ENCODE measurements at regions not wholly inside any gene's neighbourhood (a gene's known extent, or its start where the extent isn't known, plus 50 kb on each side); places are given as distances from the start of the nearest gene placed in this dataset.

DNA sequence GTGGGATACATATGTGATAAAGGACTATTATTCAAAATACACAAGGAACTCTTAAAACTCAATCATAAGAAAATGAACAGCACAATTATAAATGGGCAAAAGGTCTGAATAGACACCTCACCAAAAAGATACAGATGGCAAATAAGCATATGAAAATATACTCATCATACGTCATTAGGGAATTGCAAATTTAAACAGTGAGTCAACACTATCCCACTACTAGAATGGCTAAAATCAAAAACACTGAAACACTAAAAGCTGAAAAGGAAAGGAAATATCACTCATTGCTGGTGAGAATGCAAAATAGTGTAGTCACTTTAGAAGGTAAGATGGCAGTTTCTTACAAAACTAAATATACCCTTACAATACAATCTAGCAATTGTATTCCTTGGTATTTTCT is 597.0 kb upstream of the PABPC4L start:
- no peak for DNase-seq (ENCODE audit: low read depth)
- H3K4me3 ChIP-seq (ENCODE audit: low read depth, low read length) = no peak overlapping the region
- TF ChIP-seq, protein P1, sequence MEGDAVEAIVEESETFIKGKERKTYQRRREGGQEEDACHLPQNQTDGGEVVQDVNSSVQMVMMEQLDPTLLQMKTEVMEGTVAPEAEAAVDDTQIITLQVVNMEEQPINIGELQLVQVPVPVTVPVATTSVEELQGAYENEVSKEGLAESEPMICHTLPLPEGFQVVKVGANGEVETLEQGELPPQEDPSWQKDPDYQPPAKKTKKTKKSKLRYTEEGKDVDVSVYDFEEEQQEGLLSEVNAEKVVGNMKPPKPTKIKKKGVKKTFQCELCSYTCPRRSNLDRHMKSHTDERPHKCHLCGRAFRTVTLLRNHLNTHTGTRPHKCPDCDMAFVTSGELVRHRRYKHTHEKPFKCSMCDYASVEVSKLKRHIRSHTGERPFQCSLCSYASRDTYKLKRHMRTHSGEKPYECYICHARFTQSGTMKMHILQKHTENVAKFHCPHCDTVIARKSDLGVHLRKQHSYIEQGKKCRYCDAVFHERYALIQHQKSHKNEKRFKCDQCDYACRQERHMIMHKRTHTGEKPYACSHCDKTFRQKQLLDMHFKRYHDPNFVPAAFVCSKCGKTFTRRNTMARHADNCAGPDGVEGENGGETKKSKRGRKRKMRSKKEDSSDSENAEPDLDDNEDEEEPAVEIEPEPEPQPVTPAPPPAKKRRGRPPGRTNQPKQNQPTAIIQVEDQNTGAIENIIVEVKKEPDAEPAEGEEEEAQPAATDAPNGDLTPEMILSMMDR (IDR thresholded peaks at IDR 0.05; ENCODE audit: insufficient read depth, low read depth, low read length, missing control alignments) = no peak

DNA sequence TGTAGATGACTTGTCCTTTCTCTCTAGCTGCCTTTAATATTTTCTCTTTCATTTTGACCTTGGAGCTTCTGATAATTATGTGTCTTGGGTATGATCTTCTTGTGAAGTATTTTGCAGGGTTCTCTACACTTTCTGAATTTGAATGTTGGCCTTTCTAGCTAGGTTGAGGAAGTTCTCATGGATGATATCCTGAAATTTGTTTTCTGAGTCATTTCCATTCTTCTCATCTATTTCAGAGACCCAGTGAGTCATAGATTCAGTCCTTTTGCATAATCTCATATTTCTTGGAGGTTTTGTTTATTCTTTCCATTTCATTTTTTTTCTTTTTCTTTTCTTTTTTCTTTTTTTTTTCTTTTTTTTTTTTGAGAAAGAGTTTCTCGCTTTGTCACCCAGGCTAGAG is 585.7 kb upstream of the PABPC4L start:
- TF ChIP-seq, protein P1 (IDR thresholded peaks at IDR 0.05; ENCODE audit: insufficient read depth, low read depth, low read length, missing control alignments) = no peak
- H3K4me3 ChIP-seq (ENCODE audit: low read depth, low read length) = no peak overlapping the region
- DNase-seq (ENCODE audit: low read depth) = no peak

DNA sequence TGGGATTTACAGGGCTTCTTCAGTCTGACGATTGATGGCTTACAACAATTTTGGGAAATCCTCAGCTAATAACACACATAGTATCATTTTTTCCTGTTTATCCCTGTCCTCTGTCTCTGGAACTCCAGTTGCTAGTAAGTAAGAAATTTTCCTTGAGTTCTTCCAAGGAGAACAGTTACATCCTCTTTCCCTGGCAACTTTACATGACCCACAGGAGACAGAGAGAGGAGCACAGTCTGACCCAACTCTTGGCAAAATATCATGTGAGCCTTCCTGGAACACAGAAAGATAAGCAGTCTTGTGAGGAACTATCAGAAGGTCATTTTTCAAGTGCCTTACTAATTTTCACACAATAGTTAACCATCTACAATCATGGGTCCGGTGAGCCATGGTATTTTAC is 578.7 kb upstream of the PABPC4L start:
- no peak overlapping the region for H3K4me3 ChIP-seq (ENCODE audit: low read depth, low read length)
- no peak for DNase-seq (ENCODE audit: low read depth)
- TF ChIP-seq, protein P1 (IDR thresholded peaks at IDR 0.05; ENCODE audit: insufficient read depth, low read depth, low read length, missing control alignments) = no peak

DNA sequence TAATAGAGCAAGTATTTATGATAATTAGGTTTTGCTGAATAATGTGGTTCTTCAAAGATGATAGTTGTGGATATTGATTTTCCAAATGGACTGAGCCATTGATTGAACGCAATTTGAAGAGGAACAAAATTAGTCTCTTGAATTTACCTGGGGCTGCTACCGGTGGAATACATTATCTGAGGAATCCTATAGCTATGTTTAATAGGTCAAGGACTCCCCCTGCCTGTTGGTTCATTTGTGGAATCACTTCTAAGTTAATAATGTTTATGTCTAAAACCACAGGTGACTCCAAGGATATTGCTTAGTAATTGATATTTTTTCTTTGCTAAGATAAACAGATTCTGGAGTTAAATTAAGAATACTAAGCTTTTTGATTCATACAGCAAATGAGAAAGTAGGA is 576.0 kb upstream of the PABPC4L start:
- H3K4me3 ChIP-seq (ENCODE audit: low read depth, low read length) = no peak overlapping the region
- TF ChIP-seq, protein P1 (IDR thresholded peaks at IDR 0.05; ENCODE audit: insufficient read depth, low read depth, low read length, missing control alignments) = no peak
- no peak for DNase-seq (ENCODE audit: low read depth)

DNA sequence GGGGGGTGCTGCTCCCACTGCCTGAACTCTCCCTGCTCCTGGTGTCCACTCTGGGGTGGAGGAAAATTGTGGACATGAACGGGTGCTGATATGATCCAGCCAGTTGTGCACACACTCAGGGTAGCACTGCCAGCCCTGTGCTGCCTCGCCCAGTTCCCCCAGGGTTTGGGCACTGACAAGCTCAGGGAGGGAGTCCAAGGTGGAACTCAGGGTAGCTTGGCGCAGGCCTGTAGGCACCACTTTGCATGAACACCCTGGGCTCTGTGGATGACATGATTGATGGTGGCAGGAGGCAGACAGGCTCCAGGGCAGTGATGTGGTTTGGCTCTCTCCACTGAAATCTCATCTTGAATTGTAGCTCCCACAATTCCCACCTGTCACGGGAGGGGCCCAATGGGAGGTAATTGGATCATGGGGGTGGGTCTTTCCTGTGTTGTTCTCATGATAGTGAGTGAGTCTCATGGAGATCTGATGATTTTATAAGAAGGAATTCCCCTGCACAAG is 572.0 kb upstream of the PABPC4L start:
- TF ChIP-seq, protein P1 (IDR thresholded peaks at IDR 0.05; ENCODE audit: insufficient read depth, low read depth, low read length, missing control alignments) = no peak
- H3K4me3 ChIP-seq (ENCODE audit: low read depth, low read length) = no peak overlapping the region
- no peak for DNase-seq (ENCODE audit: low read depth)

DNA sequence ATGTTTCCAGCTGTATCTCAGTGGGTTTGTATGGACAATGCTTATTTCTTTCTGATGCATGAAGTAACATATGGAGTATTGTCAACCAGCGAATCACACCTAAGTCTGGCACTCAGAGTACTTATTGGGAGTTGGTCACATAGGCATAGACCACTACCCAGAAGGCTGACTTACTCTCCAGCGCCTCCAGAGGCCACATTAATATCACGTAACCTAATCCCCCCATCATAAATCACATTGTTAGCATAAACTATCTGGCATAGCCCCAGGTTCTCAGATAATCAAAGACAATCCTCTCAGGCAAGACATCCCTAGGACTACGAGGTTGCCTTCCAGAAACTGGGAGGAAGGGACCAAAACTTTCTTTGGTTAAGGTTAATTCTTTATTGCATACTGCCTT is 560.5 kb upstream of the PABPC4L start:
- DNase-seq (ENCODE audit: low read depth) = no peak
- H3K4me3 ChIP-seq (ENCODE audit: low read depth, low read length) = no peak overlapping the region
- TF ChIP-seq, protein P1 (IDR thresholded peaks at IDR 0.05; ENCODE audit: insufficient read depth, low read depth, low read length, missing control alignments) = peak; percentile 9

DNA sequence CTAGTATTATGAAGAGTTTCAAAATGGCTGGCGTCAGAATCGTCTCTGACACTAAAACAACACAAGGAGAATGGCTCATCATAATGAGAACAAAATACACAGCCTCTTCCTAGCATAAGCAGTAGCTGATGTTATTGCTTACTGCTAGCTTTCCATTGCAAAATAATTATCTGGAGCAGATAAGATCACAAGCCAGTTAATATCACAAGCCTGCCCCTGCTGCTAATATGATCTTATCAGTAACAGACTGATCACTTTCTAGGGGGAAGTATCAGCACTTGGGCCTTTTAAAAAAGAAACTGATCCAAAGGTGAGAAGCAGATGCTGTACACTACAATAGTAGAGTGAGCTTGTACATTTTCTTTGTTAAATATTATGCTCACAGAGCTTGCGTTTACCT is 554.8 kb upstream of the PABPC4L start:
- DNase-seq (ENCODE audit: low read depth) = no peak
- TF ChIP-seq, protein P1 (IDR thresholded peaks at IDR 0.05; ENCODE audit: insufficient read depth, low read depth, low read length, missing control alignments) = no peak

More for the DNA sequence above, 554.8 kb upstream of the PABPC4L start:
- H3K4me3 ChIP-seq (ENCODE audit: low read depth, low read length) = no peak overlapping the region

Data from GM12865 (cell line).